HG03558 (cell line): ENCODE measurements at regions not wholly inside any gene's neighbourhood (a gene's known extent, or its start where the extent isn't known, plus 50 kb on each side); places are given as distances from the start of the nearest gene placed in this dataset.
"Not testable (repeated sequence)": the region's sequence is repeated elsewhere in the genome, so short reads cannot be mapped to it uniquely, and the experiment has no call there.

ENCODE experiments used
- ATAC-seq: cut with Tn5 transposase; IDR thresholded peaks from one replicate; pipeline ENCODE4 v1.9.1; 2021; ENCODE audit warnings: moderate number of reproducible peaks; ENCODE audit not compliant: unreplicated experiment; ENCODE audit errors: extremely low read depth

- ATAC-seq: no peak
Observed at GRCh38 chr4:156137679-156138473, 184.2 kb upstream of the CTSO start.

GRCh38 chr4:156132196-156132595 lies 178.5 kb upstream of the CTSO start:
- no peak for ATAC-seq

- ATAC-seq: no peak
Observed at GRCh38 chr4:156128616-156129015, 174.9 kb upstream of the CTSO start.

- no peak for ATAC-seq
Observed at GRCh38 chr4:156118507-156119220, 165.0 kb upstream of the CTSO start.

- no peak for ATAC-seq
Observed at GRCh38 chr4:156117743-156118142, 164.1 kb upstream of the CTSO start.

GRCh38 chr4:156116991-156117390 lies 163.3 kb upstream of the CTSO start:
- no peak for ATAC-seq

GRCh38 chr4:156113138-156113765 lies 159.6 kb upstream of the CTSO start:
- no peak for ATAC-seq

GRCh38 chr4:156111686-156112085 lies 158.0 kb upstream of the CTSO start:
- ATAC-seq: no peak

- no peak for ATAC-seq
Observed at GRCh38 chr4:156109943-156110900, 156.6 kb upstream of the CTSO start.

- ATAC-seq: not testable (repeated sequence)
Observed at GRCh38 chr4:156109087-156109486, 155.4 kb upstream of the CTSO start.

GRCh38 chr4:156103311-156103710 lies 149.6 kb upstream of the CTSO start:
- ATAC-seq: no peak

GRCh38 chr4:156102411-156102810 lies 148.7 kb upstream of the CTSO start:
- no peak for ATAC-seq

GRCh38 chr4:156101571-156101970 lies 147.9 kb upstream of the CTSO start:
- ATAC-seq: no peak

- no peak for ATAC-seq
Observed at GRCh38 chr4:156100651-156101050, 147.0 kb upstream of the CTSO start.

GRCh38 chr4:156098805-156099204 lies 145.1 kb upstream of the CTSO start:
- no peak for ATAC-seq

GRCh38 chr4:156085100-156085499 lies 131.4 kb upstream of the CTSO start:
- no peak for ATAC-seq

GRCh38 chr4:156084373-156084772 lies 130.7 kb upstream of the CTSO start:
- ATAC-seq: no peak

GRCh38 chr4:156073976-156074375 lies 120.3 kb upstream of the CTSO start:
- no peak for ATAC-seq

- no peak for ATAC-seq
Observed at GRCh38 chr4:156060661-156061060, 107.0 kb upstream of the CTSO start.

- no peak for ATAC-seq
Observed at GRCh38 chr4:156053174-156053573, 99.5 kb upstream of the CTSO start.
